ENCODE measurements at regions not wholly inside any gene's neighbourhood (a gene's known extent, or its start where the extent isn't known, plus 50 kb on each side); places are given as distances from the start of the nearest gene placed in this dataset.

GRCh38 chr22:23381661-23382427, 198.2 kb downstream of the IGLL1 start:
- no peak for TF ChIP-seq CTCF (IDR thresholded peaks at IDR 0.05)
- TF ChIP-seq EP300 (IDR thresholded peaks at IDR 0.05), result no peak
